HepG2 (cell line): ENCODE measurements at regions not wholly inside any gene's neighbourhood (a gene's known extent, or its start where the extent isn't known, plus 50 kb on each side); places are given as distances from the start of the nearest gene placed in this dataset.

Experiments used
- ATAC-seq: fragments of 200-7000 bp; cut with Tn5 transposase; 3 replicates; pipeline ENCODE4 v1.9.1; 2020; ENCODE audit warnings: mild to moderate bottlenecking, moderate library complexity
- BruUV-seq: library from RNA; stranded (reverse); fragments of 400-500 nt; replicated peaks from 2 replicates; lab custom pipeline; 2021; lab: Mats Ljungman, UMichigan
- CTCF ChIA-PET: fragments of 300-600 bp; formaldehyde crosslinking; extraction: SDS; loops from one replicate; lab custom pipeline; 2021; ENCODE audit warnings: low total read pairs, inconsistent platforms, low intra/inter-chr PET ratio; lab: Yijun Ruan, JAX
- POLR2A ChIA-PET: fragments of 350-600 bp; sonication (Branson Sonifier 250); formaldehyde crosslinking; loops from one replicate; lab custom pipeline; 2020; ENCODE audit warnings: antibody characterized with exemption, inconsistent platforms; lab: Yijun Ruan, JAX
- DNase-seq: peaks from one replicate; pipeline ENCODE4 v3.0.0-alpha.2; 2015; ENCODE audit warnings: low spot score
- FAIRE-seq: peaks from 3 replicates; lab custom pipeline; 2011; peaks lifted over from hg19 to GRCh38; lab: Jason Lieb, UNC
- H2AFZ ChIP-seq: one replicate; pipeline ENCODE4 v1.6.1; 2011; ENCODE audit warnings: low read length, inconsistent platforms
- H3K27ac ChIP-seq: fragments of 300-600 bp; 3 replicates; pipeline ENCODE4 v1.8.0; 2011; ENCODE audit warnings: mixed run types, mild to moderate bottlenecking, mixed read lengths, low read length, inconsistent platforms; ENCODE audit not compliant: insufficient read depth; ENCODE audit errors: extremely low read length
- H3K27me3 ChIP-seq, 2 experiments: fragments of 200-600 bp in 1 of 2; 2 replicates in 1 of 2; 3 replicates in 1 of 2; pipeline versions ENCODE4 v1.6.0 to v1.8.0; 2011; ENCODE audit warnings: low read length in 2 of 2, mild to moderate bottlenecking in 2 of 2, moderate library complexity in 2 of 2, inconsistent platforms in 1 of 2; ENCODE audit not compliant: insufficient read depth in 2 of 2, control insufficient read depth in 1 of 2
- H3K36me3 ChIP-seq, 2 experiments: fragments of 200-600 bp in 1 of 2; replicated peaks in 1 of 2; 2 replicates in 1 of 2; 3 replicates in 1 of 2; pipeline versions ENCODE4 v1.5.1 to v1.8.0; 2011; ENCODE audit warnings: low read length in 2 of 2, inconsistent platforms in 1 of 2; ENCODE audit not compliant: insufficient read depth in 2 of 2, control insufficient read depth in 1 of 2
- H3K4me1 ChIP-seq: 2 replicates; pipeline ENCODE4 v1.5.1; 2012; ENCODE audit warnings: low read length, inconsistent platforms; ENCODE audit not compliant: insufficient read depth
- H3K4me2 ChIP-seq: 2 replicates; pipeline ENCODE4 v1.6.0; 2011; ENCODE audit warnings: low read depth, low read length, inconsistent platforms
- H3K4me3 ChIP-seq, 3 experiments: fragments of 200-600 bp in 1 of 3; sonication (generic), shearing (Covaris generic) in 1 of 3; replicated peaks in 1 of 3; 2 replicates each; pipeline ENCODE4 v1.5.1; 2011 to 2016; ENCODE audit warnings: low read length in 3 of 3, inconsistent platforms in 2 of 3, low read depth in 2 of 3, mild to moderate bottlenecking in 2 of 3, control low read depth in 1 of 3, mixed read lengths in 1 of 3; ENCODE audit not compliant: insufficient read depth in 1 of 3
- H3K79me2 ChIP-seq: one replicate; pipeline ENCODE4 v1.6.1; 2011; ENCODE audit warnings: low read length, inconsistent platforms; ENCODE audit not compliant: insufficient read depth
- H3K9ac ChIP-seq: 2 replicates; pipeline ENCODE4 v1.6.0; 2011; ENCODE audit warnings: mild to moderate bottlenecking, low read depth, low read length, inconsistent platforms; ENCODE audit not compliant: insufficient read depth
- H3K9me3 ChIP-seq: 2 replicates; pipeline ENCODE4 v1.5.1; 2012; ENCODE audit warnings: mild to moderate bottlenecking, low read length
- H4K20me1 ChIP-seq: 2 replicates; pipeline ENCODE4 v1.6.0; 2011; ENCODE audit warnings: inconsistent platforms, mild to moderate bottlenecking, low read length, moderate library complexity; ENCODE audit not compliant: insufficient read depth
- ATF5 ChIP-seq: sonication (generic); formaldehyde crosslinking; IDR thresholded peaks from 2 replicates; pipeline ENCODE4 v1.4.0; 2020; ENCODE audit warnings: mild to moderate bottlenecking, low read depth, missing genetic modification reagents
- ELF3 ChIP-seq: IDR thresholded peaks from 2 replicates; pipeline ENCODE4 v1.6.1; 2016; ENCODE audit warnings: missing genetic modification reagents, missing compliant biosample characterization
- HOXA3 ChIP-seq: sonication (generic); formaldehyde crosslinking; IDR thresholded peaks from 2 replicates; pipeline ENCODE4 v1.5.0; 2020; ENCODE audit warnings: missing genetic modification reagents
- MTF1 ChIP-seq: sonication (generic); formaldehyde crosslinking; IDR thresholded peaks from 2 replicates; pipeline ENCODE4 v1.5.0; 2020; ENCODE audit warnings: missing genetic modification reagents
- PAF1 ChIP-seq: IDR thresholded peaks from 2 replicates; pipeline ENCODE4 v1.6.1; 2016; ENCODE audit warnings: missing genetic modification reagents, missing compliant biosample characterization
- POLR2A ChIP-seq, 2 experiments: IDR thresholded peaks; 2 replicates each; pipeline ENCODE4 v1.6.1; 2011; ENCODE audit warnings: low read depth in 2 of 2, low read length in 2 of 2, mild to moderate bottlenecking in 1 of 2, moderate library complexity in 1 of 2; ENCODE audit not compliant: insufficient read depth in 1 of 2
- POLR2G ChIP-seq: fragments of 200-400 bp; formaldehyde crosslinking; IDR thresholded peaks from 2 replicates; pipeline ENCODE4 v1.6.1; 2018; ENCODE audit warnings: mild to moderate bottlenecking, low read depth, low read length, moderate library complexity
- ZBTB38 ChIP-seq: sonication (generic); formaldehyde crosslinking; IDR thresholded peaks from 2 replicates; pipeline ENCODE4 v1.5.1; 2020; ENCODE audit warnings: mild to moderate bottlenecking, missing genetic modification reagents
- ZNF629 ChIP-seq: sonication (generic); formaldehyde crosslinking; conservative IDR thresholded peaks from 2 replicates; pipeline ENCODE4 v1.5.0; 2020; ENCODE audit warnings: missing genetic modification reagents
- ZNF644 ChIP-seq: IDR thresholded peaks from 2 replicates; pipeline ENCODE4 v1.6.1; 2016; ENCODE audit warnings: low read depth
- ZNF740 ChIP-seq: sonication (generic); formaldehyde crosslinking; IDR thresholded peaks from 2 replicates; pipeline ENCODE4 v1.4.0; 2020; ENCODE audit warnings: missing genetic modification reagents
- ZNF816 ChIP-seq: sonication (generic); formaldehyde crosslinking; IDR thresholded peaks from 2 replicates; pipeline ENCODE4 v1.8.0; 2022; ENCODE audit warnings: missing genetic modification reagents, mild to moderate bottlenecking, borderline replicate concordance
- ZNF850 ChIP-seq: sonication (generic); formaldehyde crosslinking; conservative IDR thresholded peaks from 2 replicates; pipeline ENCODE4 v1.9.0; 2021; ENCODE audit warnings: mild to moderate bottlenecking, missing genetic modification reagents
- WGBS: methylation state at CpG from one replicate; pipeline ENCODE4 v1.1.6; 2017; ENCODE audit warnings: low lambda C conversion rate; 5-methylcytosine and 5-hydroxymethylcytosine counted together
- in situ Hi-C: cut with HindIII; loops from 2 replicates; pipeline ENCODE4 v1.10.0; 2017; ENCODE audit warnings: low pct_unique_long_range_greater_than_20kb; ENCODE audit not compliant: extremely low pct_ligation_motif_present
- intact Hi-C: fragments of 100-400 bp; cut with micrococcal nuclease; formaldehyde crosslinking; loops from one replicate; pipeline ENCODE4 v1.10.0; 2022; ENCODE audit not compliant: unreplicated experiment

GRCh38 chr3:178964551-178964950, 107.1 kb downstream of the ZMAT3 start:
- Histone ChIP-seq H3K79me2 (no peaks in the 10 kb centered on the region), H3K4me3 (no peak overlapping the region), H3K27ac (no peak overlapping the region), H3K9ac (no peak overlapping the region), H4K20me1 (no peaks in the 10 kb centered on the region), H3K27me3 (no peaks in the 10 kb centered on the region; a peak in 1 of 5 replicates), H3K4me1 (no peaks in the 10 kb centered on the region), H3K4me2 (no peak overlapping the region), H3K36me3 (no peaks in the 10 kb centered on the region), H3K9me3 (no peaks in the 10 kb centered on the region), H2AFZ (no peak overlapping the region)
- ChIA-PET CTCF (no interaction called here), POLR2A (no interaction called here)
- ATAC-seq (no peak), FAIRE-seq (no peak), DNase-seq (no peak)
- no TSS peak for BruUV-seq
- intact Hi-C loops (no loop called here), in situ Hi-C loops (loop anchor here (10.0 kb wide), 1 partner anchor 530 kb away; no protein-coding TSS in a partner anchor)
- 23% methylated on average over 3 of the region's 4 CpGs for WGBS
- TF ChIP-seq ATF5 (CRISPR knock-in tag), result no peak
- no peak for TF ChIP-seq ZBTB38
- no peak for TF ChIP-seq ZNF850 (CRISPR knock-in tag)
- TF ChIP-seq ZNF816 (CRISPR knock-in tag), result no peak
- TF ChIP-seq ZNF740 (CRISPR knock-in tag), result no peak
- no peak for TF ChIP-seq PAF1 (CRISPR knock-in tag)
- TF ChIP-seq HOXA3 (CRISPR knock-in tag), result no peak

GRCh38 chr3:178960918-178961317, 110.7 kb downstream of the ZMAT3 start:
- ATAC-seq (no peak), DNase-seq (no peak), FAIRE-seq (no peak)
- in situ Hi-C loops (loop anchor here (10.0 kb wide), 1 partner anchor 526 kb away; no protein-coding TSS in a partner anchor), intact Hi-C loops (no loop called here)
- Histone ChIP-seq H2AFZ (no peak overlapping the region), H4K20me1 (no peaks in the 10 kb centered on the region), H3K27me3 (no peaks in the 10 kb centered on the region), H3K4me1 (no peaks in the 10 kb centered on the region), H3K4me2 (no peak overlapping the region), H3K4me3 (no peak overlapping the region), H3K79me2 (no peaks in the 10 kb centered on the region), H3K9ac (no peak overlapping the region), H3K9me3 (no peaks in the 10 kb centered on the region), H3K36me3 (no peaks in the 10 kb centered on the region), H3K27ac (no peak overlapping the region)
- ChIA-PET POLR2A (no interaction called here), CTCF (no interaction called here)
- BruUV-seq, result no TSS peak
- TF ChIP-seq MTF1 (CRISPR knock-in tag), result no peak
- no peak for TF ChIP-seq POLR2G
- TF ChIP-seq ZNF629 (CRISPR knock-in tag), result peak; percentile 67
- no peak for TF ChIP-seq ZNF644
- TF ChIP-seq ELF3 (CRISPR knock-in tag), result no peak
- TF ChIP-seq POLR2A (IDR thresholded peaks at IDR 0.05; ENCODE audit: insufficient read depth in 1 of 2, low read depth in 2 of 2, low read length in 2 of 2), result no peak
